ENCODE measurements at regions not wholly inside any gene's neighbourhood (a gene's known extent, or its start where the extent isn't known, plus 50 kb on each side); places are given as distances from the start of the nearest gene placed in this dataset.
"Not testable (repeated sequence)": the region's sequence is repeated elsewhere in the genome, so short reads cannot be mapped to it uniquely, and the experiment has no call there.

GRCh38 chr18:34386803-34387202 lies 162.1 kb upstream of the NOL4 start:
- intact Hi-C loops (cut with DNase I; ENCODE audit: low total_unique reads): no loop called here
- Histone ChIP-seq H3K36me3 (no peaks in the 10 kb centered on the region), H3K4me1 (no peaks in the 10 kb centered on the region), H3K9me3 (no peaks in the 10 kb centered on the region), H3K4me3 (no peak overlapping the region), H3K27ac (no peak overlapping the region), H3K27me3 (no peaks in the 10 kb centered on the region)
- TF ChIP-seq CTCF (IDR thresholded peaks at IDR 0.05): no peak
- TF ChIP-seq POLR2A (IDR thresholded peaks at IDR 0.05): no peak
- no peak for DNase-seq

GRCh38 chr18:34397286-34397896 lies 172.7 kb upstream of the NOL4 start:
- intact Hi-C loops (cut with DNase I; ENCODE audit: low total_unique reads): no loop called here

GRCh38 chr18:34399892-34400291 lies 175.2 kb upstream of the NOL4 start:
- Histone ChIP-seq H3K27ac (no peak overlapping the region), H3K4me3 (no peak overlapping the region), H3K9me3 (no peaks in the 10 kb centered on the region), H3K27me3 (no peaks in the 10 kb centered on the region), H3K4me1 (no peaks in the 10 kb centered on the region), H3K36me3 (no peaks in the 10 kb centered on the region)
- DNase-seq: no peak
- intact Hi-C loops (cut with DNase I; ENCODE audit: low total_unique reads): no loop called here
- no peak for TF ChIP-seq POLR2A (IDR thresholded peaks at IDR 0.05)
- TF ChIP-seq CTCF (IDR thresholded peaks at IDR 0.05): no peak

More at GRCh38 chr18:34397286-34397896, 172.7 kb upstream of the NOL4 start:
- no peaks in the 10 kb centered on the region for H3K27me3 ChIP-seq
- no peaks in the 10 kb centered on the region for H3K9me3 ChIP-seq
- H3K27ac ChIP-seq: no peak overlapping the region
- TF ChIP-seq CTCF (IDR thresholded peaks at IDR 0.05) (no peak), POLR2A (IDR thresholded peaks at IDR 0.05) (no peak)
- DNase-seq: no peak
- no peaks in the 10 kb centered on the region for H3K36me3 ChIP-seq
- no peaks in the 10 kb centered on the region for H3K4me1 ChIP-seq
- no peak overlapping the region for H3K4me3 ChIP-seq

GRCh38 chr18:34400834-34401233 lies 176.1 kb upstream of the NOL4 start:
- Histone ChIP-seq H3K27me3 (no peaks in the 10 kb centered on the region), H3K4me1 (no peaks in the 10 kb centered on the region), H3K4me3 (no peak overlapping the region), H3K9me3 (no peaks in the 10 kb centered on the region), H3K36me3 (no peaks in the 10 kb centered on the region), H3K27ac (no peak overlapping the region)
- no peak for TF ChIP-seq POLR2A (IDR thresholded peaks at IDR 0.05)
- no peak for DNase-seq
- intact Hi-C loops (cut with DNase I; ENCODE audit: low total_unique reads): no loop called here

GRCh38 chr18:34401775-34402174 lies 177.1 kb upstream of the NOL4 start:
- Histone ChIP-seq H3K4me3 (no peak overlapping the region), H3K36me3 (no peaks in the 10 kb centered on the region), H3K27me3 (no peaks in the 10 kb centered on the region), H3K9me3 (no peaks in the 10 kb centered on the region), H3K27ac (no peak overlapping the region), H3K4me1 (no peaks in the 10 kb centered on the region)
- no peak for DNase-seq
- TF ChIP-seq POLR2A (IDR thresholded peaks at IDR 0.05): no peak
- TF ChIP-seq CTCF (IDR thresholded peaks at IDR 0.05): no peak
- intact Hi-C loops (cut with DNase I; ENCODE audit: low total_unique reads): no loop called here

- H3K27me3 ChIP-seq; H3K36me3 ChIP-seq; H3K9me3 ChIP-seq; H3K27ac ChIP-seq; DNase-seq; H3K4me3 ChIP-seq; H3K4me1 ChIP-seq; intact Hi-C loops (cut with DNase I; ENCODE audit: low total_unique reads): not testable (repeated sequence)
Observed at GRCh38 chr18:34407471-34407870, 182.8 kb upstream of the NOL4 start.

All from uterus (tissue), 3 donors.